HG02970 (cell line): ENCODE measurements at regions not wholly inside any gene's neighbourhood (a gene's known extent, or its start where the extent isn't known, plus 50 kb on each side); places are given as distances from the start of the nearest gene placed in this dataset.

Experiments
- ATAC-seq: cut with Tn5 transposase; IDR thresholded peaks from one replicate; pipeline ENCODE4 v1.9.1; 2021; ENCODE audit warnings: mild to moderate bottlenecking, moderate library complexity, moderate number of reproducible peaks; ENCODE audit not compliant: unreplicated experiment, low FRiP score

DNA sequence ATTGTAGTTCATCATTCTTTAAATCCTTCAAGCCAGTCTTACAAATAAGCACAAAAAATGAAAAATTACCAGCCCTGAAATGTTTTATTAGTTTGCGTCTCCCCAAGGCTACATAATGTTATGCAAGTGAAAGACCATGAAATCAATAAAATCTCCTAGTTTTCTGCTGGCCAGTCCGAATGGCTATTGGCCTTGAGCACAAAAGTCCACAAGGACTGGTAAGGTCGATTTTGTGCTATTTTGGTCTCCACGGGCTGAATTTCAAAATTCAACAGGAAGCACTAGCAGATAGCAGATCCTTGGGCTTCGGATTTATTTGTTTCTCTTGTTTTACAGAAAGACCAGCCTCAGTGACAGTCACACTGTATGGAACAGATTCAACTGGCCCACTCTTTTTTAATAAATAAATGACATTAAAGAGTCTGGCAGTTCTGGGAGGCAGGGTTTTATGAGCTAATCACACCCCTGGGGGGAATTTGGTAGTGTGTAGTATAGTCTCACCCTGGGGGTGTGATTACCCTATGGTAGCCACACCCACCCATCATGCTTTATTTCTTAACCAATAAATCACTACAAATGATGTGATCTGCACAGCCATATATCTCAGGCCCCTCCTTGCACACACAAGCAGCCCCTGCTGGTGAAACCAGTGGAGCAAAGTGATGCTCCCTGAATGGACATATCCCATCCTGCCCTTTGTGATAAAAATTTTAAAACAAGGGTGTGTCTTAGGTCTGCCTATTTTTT, 51.1 kb upstream of the TMEM33 start:
- no peak for ATAC-seq

DNA sequence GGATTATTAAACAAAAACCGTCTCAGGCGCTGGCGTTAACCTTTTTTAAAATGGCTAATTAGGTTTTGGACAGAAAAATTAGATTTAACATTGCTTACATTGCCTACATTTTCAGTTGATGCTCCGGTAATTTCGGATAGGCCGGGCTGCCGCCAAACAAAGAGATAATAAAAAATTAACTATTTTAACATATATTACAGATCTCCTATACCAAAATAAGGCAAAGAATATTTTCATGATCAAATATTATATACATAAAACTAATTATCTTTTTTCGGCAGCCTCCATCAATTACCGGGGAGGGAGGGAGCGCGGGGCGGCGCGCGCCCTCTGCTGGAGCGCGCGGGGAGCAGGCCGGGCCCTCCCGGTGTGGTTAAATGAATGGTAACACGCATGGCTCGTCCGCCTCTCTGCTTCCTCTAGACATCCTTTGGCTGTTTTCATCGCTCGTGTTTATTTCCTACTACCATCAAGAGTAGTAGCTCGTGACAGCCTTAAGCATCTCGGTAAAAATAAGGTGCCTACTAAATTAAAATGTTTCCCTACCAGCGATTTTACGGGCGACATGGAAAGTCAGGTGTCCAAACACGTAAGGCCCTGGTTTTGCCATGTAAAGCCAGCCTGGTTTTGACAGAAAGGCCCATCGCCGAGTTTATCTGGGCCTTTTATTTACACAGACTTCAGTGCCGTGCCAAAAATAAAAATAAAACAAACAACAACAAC, 52.4 kb upstream of the TMEM33 start:
- ATAC-seq: peak; percentile 55

GRCh38 chr4:41881981-41882624, 53.1 kb upstream of the TMEM33 start:
- ATAC-seq: no peak

DNA sequence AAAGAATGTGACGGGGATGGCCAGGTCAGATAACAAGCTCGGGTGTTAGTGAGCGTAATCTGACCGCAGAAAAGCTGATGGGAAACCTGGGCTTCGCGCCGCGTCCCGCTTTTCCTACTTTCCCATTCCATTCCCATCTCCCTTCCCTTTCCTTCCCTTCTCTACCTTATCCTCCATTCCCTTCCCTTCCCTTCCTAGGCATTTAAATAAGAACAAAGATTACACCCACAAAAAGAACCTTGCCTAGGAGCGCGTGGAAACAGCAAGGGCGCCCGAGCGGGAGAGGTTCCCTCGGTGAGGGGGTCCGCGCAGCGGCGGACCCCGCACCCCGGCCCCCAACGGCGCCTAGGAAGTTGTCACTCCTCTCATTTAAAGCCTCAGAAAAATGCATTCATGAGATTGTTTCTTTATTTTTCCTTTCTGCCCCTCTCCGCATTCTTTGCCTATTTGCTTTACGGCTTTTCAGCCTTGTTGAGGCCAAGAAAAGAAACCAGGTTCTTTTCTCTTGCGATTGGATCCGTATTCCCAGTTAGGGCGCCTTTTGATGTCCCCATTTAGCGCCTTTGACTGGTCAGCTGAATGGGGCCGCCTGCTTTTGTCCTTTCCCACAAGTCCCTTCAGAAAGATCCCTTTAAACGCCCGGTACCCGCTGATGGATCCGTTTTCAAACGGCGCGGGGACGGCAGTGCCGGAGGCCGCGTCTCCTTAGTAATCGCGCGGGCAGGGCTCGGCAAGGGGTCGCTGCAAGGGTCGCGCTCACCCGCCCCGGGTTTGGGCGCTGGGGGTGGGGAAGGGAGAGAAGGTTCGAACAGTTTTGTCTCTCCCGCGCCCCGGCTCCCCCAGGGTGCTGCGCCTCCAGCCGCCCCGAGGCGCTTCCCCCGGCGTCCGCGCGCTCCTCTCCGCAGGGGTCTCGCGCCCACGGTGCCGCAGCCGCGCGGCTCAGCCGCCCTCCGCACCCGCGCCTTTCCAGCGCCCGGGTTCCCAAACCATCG, 54.1 kb upstream of the TMEM33 start:
- ATAC-seq: no peak

DNA sequence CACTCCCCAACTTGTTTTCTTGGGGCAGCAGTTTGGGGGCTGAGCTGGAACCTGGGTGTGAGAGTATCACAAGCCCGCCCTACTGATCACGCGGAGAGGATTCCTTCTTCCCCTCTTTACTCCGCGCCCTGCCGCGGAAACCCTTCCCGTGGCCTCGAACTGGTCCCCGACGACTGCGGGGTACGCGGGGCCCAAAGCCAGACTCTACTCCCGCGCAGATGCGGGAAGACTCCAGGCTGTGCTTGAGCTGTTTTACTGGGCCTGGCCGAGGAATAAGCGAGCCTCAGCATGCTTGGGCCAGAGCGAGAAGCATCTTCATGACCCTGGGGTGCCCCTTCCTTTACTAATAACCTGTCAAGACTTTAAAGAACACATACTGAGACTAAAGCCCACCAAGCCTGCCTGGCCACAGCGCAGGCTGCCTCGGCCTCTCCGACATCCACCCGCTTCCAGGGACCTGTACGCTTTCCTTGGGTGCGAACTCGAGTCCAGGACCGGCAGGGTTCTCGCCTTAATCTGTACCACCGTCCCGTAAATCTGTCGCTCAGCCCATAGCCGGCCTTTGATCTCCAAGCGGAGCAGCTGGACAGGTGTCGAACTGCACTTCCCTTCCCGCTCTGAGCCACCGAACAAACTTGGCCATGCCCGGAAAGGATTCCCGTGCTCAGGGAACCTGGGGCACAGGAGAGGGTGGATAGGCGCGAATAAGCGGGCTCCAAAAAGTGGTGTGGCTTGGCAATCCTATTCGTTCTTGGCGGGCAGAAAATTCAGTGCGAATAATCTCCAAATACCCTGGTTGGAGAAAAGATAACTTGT, 55.0 kb upstream of the TMEM33 start:
- no peak for ATAC-seq

DNA sequence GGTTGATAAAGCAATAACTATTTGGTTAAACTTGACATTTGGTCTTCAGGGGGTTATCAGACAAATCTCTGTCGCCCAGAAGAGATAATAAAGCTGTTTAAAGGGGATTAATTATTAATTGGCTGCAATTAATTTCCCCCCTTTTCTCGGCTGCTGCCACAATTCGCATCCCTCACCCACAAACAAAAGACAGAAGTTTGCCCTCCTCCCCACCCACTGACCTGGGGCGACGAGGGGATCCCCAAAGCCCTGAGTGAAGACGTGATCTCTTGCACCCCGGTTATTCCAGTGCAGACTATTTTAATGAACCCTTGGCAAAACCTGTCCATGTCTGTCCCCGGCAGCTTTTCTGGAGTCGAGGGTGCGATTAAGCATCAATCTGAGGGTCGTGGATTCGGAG, 55.7 kb upstream of the TMEM33 start:
- ATAC-seq: no peak

DNA sequence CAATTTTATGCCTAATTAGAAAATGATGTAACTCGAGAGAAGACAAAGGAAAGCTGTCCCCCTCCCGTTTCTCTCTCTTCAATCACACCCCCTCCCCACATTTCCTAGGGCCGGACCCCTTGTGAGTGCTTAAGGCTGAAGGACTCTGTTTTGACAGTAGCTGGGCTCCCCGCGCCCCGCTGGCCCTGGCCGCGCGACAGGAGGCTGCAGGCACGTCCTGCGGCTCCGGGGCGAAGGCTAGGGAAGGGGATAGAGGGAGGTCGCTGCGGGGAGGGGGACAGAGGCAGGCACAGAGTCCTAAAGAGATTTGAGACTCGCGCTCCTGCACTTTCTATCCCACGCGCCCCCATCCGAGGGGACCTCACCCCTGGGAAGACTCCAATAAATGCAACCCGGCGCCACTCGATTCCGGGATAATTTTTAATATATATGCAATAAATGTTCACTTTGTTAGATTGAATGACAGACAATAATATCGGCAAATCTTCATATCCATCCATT, 56.2 kb upstream of the TMEM33 start:
- ATAC-seq: no peak

DNA sequence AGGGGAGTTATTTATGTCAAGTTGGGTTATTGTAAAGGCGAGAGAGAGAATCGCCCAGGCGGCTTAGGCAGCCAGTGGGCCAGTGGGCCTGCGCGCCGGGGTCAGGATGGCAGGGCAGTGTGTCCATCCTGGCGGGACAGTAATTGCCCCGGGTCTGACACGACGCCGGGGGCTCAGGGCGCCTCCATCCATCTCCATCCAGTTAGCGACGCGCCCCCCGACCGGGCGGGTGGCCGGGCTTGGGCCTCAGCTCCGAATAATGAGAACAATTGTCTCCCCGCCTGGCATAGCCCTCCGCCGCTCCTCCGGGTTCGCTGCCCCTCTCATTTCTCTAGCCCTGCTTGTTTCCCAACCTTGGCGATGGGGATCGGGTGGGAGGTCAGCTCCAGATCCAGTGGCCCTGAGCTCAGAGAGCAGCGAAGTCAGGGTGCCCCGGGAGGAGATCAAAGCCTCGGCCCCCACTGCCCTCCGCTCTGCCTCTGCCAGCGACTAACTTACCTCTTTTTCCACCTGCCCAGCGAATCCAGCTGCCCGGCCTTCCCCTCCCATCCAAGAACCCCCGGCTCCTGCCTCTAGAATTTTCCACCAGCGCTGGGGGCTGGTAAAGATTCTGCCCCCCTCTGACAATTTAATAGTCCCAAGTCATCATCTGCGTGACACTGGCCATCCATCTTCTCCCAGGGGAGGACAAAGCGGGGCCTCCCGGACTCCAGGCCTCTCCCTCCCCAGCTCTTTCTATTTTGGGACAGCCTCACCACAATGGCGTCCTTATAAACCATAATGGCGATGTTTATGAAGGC, 56.9 kb upstream of the TMEM33 start:
- ATAC-seq: no peak

DNA sequence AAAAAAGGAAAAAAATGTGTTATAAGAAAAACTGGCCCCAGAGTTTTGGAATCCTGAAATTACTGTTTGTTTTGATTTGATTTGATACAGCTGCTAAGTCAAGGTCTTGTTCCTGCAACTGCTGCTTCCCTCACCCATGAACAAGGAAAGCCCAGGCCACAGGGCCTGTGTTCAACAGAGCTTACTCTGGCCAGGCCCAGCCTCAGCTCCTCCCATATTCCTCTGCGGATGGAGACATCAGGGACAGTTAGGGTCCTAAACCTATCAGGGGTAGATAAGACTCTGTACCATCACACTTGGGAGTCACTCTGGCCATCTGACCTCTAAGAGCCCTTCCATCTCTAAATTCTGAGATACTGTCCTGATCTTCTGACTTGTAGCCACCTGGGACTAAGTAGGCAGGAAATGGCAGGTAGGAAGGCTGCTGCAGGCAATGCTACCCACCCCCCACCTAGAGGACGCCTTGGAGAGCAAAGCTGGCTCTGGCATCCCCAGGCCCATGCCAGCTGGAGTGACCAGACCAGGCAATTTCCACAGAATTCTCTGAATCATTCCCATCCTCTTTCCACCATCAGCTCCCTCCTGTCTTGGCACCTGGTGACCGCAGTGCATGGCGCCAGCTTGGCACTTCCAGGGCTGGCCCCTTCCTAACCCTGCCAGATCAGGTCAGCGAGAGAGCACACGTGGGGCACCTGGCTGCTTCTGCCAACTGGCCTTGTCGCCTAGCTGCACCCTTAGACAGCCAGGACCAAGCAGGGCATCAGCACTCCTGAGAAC, 58.0 kb upstream of the TMEM33 start:
- ATAC-seq: no peak

GRCh38 chr4:41874873-41875272, 60.4 kb upstream of the TMEM33 start:
- ATAC-seq: no peak

DNA sequence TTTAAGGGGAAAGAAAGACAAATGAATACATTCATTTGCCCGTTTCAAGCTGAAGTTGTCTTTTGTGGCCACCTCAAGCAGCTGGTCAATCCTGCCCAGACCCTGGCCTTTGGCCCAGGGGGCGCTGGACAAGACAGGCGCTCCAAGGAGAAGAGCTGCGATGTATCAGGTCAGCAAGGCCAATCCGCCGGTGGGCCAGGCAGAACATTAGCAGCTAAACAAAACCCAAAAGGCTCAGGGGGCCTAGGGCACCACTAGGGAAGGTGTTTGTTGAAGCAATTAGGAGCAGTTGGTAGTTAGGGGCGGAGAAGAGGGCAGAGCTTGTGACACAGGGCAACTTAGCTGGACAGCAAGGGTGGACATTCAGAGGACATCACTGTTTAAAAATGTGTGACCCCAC, 60.8 kb upstream of the TMEM33 start:
- no peak for ATAC-seq

- ATAC-seq: no peak
Observed at GRCh38 chr4:41873380-41874295, 61.6 kb upstream of the TMEM33 start.

- ATAC-seq: no peak
Observed at GRCh38 chr4:41870035-41870434, 65.2 kb upstream of the TMEM33 start.

- no peak for ATAC-seq
Observed at GRCh38 chr4:41866799-41867677, 68.2 kb upstream of the TMEM33 start.

GRCh38 chr4:41865981-41866798, 69.0 kb upstream of the TMEM33 start:
- no peak for ATAC-seq
